ENCODE measurements at regions not wholly inside any gene's neighbourhood (a gene's known extent, or its start where the extent isn't known, plus 50 kb on each side); places are given as distances from the start of the nearest gene placed in this dataset.

DNA sequence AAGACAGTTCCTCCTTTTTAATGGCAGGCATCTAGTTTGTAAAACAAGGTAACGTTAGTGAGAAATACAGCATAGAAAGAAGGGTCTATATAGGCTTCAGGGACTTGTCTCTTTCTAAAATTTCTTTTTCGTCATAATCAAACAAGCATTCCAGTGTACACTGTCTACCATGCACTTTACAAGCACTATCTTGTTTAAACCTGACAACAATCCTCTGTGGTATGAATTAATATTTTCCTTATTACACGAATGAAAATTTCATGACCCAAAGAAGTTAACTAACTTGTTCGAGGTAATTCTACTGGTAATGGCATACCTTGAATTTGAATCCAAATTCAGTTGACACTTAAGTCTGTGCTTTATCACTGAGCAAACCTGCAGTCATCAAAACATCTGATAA is 399.7 kb upstream of the NBEA start:
- no peak for TF ChIP-seq CTCF (conservative IDR thresholded peaks at IDR 0.05)
- TF ChIP-seq EZH2 (IDR thresholded peaks at IDR 0.05; ENCODE audit: low read depth) = no peak
